HG03457 (cell line): ENCODE measurements at regions not wholly inside any gene's neighbourhood (a gene's known extent, or its start where the extent isn't known, plus 50 kb on each side); places are given as distances from the start of the nearest gene placed in this dataset.

Source experiments
- ATAC-seq: cut with Tn5 transposase; IDR thresholded peaks from one replicate; pipeline ENCODE4 v1.9.1; 2021; ENCODE audit warnings: moderate number of reproducible peaks; ENCODE audit not compliant: unreplicated experiment

GRCh38 chrY:13149148-13149547, 244.5 kb downstream of the DDX3Y start:
- no peak for ATAC-seq

GRCh38 chrY:13167698-13168097, 263.0 kb downstream of the DDX3Y start:
- ATAC-seq: no peak

DNA sequence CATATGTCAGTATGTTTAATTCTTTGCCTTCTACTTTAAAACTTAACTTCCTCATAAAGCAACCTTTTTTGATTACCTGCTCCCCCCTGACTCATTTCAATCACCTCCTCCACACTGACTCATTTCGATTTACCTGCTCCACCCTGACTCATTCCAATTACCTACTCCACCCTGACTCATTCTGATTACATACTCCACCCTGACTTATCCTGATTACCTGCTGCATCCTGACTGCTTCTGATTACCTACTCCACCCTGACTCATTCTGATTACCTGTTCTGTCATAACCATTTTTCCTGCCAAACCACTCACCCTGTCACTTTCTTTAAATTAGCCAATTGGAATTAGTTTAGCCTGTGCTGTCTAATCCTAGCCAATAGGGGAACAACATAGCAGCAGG, 263.6 kb downstream of the DDX3Y start:
- no peak for ATAC-seq
